Hematopoietic multipotent progenitor cell treated with erythropoietin and hydrocortisone succinate and interleukin-3 and kit ligand, for 17 days (in vitro differentiated cells): ENCODE measurements at regions not wholly inside any gene's neighbourhood (a gene's known extent, or its start where the extent isn't known, plus 50 kb on each side); places are given as distances from the start of the nearest gene placed in this dataset.

Experiments used
- DNase-seq: peaks from one replicate; pipeline ENCODE4 v3.0.0-alpha.2; 2015; ENCODE audit warnings: low spot score

DNA sequence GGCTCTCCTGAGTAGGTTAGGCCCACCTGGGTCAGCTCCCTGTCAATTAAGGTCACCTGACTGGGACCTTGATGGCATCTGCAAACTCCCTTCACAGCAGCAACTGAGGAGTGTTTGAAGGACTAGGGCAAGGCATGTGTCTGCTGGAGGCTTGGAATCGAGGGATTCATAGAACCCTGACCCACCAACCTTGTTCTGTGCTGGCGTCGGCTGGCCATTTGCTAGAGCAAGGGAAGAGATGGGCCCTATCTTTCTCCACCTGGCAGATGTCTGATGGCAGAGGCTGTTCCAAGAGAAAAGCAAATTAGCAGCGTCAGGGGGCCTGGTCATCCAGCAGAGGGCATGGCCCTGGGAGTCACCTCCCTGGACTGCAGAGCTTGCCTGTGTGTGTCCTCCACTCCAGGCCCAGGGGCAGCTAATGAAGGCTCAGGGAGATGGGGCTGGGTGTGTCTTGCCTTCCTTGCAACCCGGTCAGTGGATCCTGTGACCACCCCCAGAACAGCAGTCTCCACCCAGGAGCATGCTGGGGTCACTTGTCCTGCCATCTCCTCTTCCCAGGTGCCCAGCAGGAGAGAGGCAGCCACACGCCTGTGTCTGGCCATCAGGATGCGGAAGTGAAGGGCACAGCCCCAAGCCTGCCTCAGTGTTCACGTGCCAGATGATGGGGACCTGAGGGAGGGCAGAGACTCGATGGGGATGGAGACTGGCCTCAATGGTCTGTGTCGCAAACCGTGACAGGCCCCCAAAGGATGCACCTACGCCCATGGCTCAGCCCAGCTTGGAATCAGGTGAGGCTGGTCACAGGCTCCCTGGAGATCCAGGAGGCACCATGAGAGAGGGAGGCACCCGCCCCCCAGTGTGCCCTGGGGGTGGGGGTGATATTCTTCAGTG lies 53.9 kb downstream of the BARX1 start:
- DNase-seq: no peak

DNA sequence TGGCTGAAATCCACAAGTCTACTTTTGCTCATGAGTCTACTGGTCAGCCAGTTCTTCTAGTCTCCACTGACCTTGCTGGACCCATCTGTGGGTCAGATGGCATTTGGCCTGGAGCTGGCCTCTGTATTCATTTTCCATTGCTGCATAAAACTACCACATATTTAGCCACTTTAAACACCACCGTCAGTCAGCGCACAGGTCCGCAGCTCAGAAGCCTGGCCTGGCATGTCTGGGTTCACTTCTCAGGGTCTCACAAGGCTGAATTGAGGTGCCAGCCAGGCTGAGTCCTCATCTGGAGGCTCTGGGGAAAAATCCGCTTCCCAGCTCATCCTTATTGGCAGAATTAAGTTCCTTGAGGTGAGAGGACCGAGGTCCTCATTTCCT lies 54.7 kb downstream of the BARX1 start:
- no peak for DNase-seq

DNA sequence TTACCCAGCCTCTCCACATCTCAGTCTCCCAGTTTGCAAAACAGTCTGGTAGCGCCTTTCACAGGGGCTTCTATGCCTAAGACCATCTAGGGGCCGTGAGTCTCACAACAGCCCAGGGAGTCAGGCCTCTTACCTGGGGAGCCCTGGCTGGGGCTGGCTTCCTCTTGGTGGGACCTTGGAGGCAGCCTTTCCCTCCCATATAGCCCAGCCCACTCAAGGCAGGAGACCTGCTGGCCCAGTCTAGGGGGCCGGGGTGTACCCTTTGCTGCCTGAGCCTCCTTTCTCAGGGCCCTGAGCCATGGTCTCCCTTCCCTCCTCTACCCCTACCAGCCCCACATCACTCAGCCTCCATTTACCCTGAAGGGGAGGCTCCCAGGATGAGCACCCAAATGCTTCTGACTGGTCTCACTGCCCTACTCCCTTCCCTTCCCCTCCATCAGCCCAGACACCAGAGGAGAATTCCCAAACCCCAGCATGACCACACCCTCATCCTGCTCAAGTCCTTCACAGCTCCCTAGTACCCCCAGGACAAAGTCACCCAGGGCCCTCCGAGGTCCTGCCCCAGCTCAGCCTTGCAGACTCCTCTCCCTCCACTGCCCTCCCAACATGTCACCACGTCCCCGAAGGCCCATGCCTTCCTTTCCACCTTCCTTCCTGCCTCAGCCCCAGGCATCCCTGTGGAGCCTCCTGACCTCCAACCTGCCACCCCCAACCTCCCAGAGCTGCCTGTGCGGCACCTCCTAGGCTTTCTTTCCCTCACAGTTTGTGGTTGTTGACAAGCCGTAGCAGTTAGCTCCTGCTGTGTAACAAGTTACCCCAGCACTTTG lies 55.3 kb downstream of the BARX1 start:
- DNase-seq: no peak

DNA sequence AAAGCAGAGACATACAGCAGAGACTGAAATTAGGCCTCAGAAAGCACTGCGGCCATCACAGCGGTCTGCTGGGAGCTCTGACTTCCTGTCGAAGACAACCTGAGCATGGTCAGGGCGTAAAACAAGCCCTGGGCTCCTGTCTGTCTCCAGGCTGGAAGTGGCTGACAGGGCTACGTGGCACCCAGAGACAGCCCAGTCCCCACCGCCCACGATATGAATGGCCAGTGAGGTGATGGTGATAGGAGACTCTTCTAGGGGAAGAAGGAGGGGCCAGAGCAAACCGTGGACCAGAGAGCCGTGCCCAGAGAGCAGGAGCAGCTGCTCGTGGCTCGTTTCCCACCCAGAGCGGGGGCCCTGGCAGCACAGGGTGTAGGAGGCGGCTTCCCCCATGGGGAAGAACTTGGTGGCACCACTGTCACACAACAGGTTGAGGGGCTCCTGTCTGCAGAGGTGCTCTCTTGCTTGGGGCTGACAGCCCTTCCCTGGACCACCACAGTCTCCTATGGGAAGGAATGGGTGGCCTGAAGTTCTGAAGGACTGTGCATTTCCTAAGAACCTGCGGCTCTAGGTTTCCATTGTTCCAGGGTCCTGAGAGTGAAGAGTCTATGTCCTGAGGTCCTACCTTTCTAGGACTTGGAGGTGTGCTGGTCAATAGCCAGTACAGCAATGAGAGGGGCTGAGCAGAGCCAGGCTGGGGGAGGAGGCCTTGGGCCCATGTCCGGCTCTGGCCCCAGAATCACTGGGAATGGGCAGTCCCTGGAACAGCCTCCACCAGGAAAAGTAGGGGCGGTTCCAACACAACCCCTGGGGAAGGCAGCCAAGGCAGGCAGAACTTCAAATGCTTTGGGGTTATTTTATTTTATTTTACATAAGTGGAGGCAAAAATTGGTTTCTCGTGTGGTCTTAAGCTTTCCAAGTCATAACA lies 56.4 kb downstream of the BARX1 start:
- DNase-seq: no peak

DNA sequence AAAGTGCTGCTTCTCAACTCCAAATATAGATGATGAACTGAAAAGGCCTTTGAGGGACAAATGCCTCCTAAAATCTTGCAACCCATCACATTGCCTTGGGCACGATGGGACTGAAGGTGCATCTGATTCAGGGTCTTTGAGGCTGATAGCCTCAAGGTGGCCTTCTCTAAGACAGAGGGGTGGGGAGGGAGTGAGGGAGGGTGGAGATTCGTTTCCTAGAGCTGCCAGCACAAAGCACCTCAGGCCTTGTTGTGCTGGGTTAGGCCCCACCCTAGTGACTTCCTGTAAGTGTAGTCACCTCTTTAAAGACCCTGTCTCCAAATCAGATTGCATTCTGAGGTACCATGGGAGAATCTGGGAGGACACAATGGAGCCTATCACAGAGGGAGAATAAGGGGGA lies 57.1 kb downstream of the BARX1 start:
- no peak for DNase-seq

DNA sequence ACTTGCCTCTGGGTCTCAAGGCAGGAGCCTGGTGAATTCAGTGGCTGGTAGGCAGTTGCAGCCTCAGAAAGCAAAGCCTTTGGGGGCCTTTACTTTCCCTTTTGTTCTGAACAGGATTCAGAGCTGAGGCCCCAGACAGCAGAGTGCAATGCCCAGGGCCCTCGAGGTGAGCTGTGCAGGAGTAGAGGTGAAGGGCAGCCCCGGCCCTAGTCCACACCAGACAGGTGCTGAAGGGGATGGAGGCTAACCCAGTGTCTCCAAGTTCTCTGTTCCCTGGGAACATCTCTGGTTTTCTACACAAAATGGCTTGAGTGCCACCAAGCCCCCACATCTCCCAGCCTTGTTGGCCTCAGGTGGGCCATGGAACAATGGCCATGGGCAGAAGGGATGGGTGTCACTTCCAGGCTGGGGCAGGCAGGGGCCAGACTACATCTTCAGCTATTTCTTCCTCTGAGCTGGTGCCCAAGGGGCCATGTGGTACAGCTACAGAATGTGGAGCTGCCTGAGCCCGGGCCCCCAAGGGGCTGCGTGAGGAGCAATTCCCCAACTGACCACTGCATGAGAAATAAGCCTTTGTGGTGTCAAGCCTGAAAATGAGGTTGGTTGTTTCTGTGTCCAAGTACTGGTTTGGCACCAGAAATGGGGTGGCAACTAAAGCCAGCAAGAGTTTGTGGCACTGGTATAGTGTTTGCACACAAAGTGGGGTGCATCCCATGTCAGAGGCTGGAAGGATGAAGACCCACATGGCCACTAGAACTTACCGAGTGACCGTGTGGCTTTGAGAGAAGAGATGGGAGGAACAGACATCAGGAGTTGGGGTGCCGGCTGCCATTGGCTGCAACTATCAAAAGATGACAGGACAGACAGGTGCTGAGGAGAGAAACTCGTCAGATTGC lies 57.8 kb downstream of the BARX1 start:
- no peak for DNase-seq

DNA sequence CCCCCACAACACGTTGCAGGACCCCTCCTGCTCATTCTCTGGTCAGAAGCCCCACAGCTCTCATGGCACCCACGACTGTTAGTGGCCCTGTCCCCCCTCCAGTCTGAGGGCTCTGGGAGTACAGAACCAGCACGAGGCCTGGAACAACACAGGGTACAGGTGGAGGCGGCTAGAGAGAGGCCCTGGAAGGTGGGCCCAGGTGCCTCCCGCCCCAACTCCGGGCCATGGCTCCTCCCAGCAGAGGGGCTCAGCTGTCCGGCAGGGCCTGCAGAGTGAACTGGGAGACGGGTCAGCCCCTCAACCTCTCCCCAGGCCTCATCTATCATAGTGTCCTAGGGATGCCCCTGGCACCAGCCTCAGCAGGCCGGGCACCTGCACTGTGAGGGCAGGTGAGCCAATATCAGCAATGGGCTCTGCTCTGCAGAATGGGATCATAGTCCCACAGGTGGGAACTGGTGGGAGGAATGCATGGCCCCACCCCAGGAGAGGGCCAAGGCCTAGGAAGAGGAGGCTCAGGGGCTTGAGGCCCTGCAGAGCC lies 58.6 kb downstream of the BARX1 start:
- no peak for DNase-seq

DNA sequence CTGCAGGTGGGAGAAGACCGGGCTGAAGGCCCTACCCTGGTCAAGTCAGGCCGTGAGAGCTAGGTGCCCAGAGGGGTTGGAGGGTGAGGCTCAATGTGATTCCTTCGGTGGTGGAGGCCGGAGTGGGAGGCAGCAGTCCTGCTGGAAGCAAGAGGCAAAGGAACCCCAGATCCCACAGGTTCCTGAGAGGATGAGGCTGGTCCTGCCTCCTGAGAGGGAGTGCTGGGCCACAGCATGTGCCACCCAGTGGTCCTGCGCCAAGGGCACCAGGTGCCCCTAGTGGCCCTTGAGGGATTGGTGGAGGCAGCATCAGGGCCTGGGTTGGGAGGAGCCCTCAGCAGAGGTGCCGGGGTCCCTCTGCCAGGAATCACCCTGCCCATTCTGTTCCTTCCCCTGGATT lies 59.1 kb downstream of the BARX1 start:
- DNase-seq: no peak

DNA sequence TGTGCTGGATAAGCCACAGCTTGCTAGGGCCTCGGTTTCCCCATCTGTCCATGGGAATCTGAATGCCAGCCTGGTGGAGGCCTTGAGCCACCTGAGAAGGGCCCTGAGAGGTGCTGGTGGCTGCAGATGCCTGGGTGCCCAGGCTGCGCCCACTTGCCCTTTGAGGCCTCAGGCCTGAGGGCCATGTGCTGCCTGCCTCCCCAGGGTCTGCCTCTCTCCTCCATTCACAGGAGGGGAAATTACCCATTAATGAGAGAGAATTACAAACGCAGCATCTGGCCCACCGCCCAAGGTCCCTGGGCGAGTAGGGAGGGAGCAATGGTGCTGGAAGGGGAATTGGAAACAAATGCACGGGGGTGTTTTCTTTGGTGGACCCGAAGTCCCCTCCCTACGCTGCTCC lies 59.6 kb downstream of the BARX1 start:
- DNase-seq: no peak

DNA sequence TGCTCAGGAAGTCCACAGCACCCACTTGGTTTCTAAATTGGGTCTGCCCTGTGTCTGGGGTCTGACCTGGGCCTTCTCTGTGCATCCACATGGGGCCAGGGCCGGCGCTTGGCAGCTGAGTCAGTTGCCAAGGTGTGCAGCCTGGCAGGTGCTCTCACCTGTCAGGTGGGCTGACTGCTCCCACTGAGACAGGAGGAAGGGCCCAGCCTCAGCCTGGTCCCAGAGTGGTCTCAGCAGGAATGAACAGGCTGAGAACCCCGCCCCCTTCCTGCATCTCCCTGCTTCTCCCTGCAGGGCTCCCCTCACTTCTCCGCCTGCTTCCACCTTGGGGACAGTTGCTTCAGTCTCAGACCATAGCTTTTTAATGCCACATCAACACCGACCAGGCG lies 60.5 kb downstream of the BARX1 start:
- DNase-seq: no peak

DNA sequence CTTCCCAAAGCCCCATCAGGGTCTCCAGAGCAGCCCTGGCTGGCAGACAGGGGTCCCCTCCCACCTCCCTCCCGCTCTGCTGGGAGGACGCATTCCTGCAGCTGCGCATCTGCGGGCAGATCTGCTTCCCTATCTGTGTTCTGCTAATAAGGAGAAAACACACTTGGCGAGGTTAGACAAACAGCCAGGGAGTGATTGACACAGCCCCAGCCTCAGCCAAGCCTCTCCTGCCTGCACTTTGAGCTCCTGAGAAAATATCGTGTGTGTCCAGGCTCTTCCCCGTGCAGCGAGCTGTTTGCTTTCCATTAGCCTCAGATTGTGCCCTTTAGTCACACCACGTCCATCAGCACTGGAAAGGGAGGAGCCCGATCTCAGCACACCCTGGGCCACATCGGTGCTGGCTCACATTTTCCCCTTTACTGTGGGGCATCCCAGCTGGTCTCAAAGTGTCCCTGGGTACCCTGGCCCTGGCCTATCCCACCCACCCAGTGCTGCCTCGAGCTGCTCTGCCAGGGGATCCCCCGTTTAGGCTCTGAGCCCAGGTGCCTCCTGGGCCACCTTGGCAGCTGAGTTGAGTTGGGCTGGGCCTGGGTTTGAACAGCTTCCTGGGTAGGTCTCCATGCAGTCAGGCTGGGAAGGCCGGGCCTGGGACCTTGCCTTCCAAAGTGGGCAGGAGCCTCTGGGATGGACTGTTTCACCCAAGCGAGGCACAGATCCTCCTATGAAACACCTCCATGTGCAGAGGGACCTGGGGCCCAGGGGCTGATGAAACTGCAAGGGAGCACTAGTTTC lies 61.1 kb downstream of the BARX1 start:
- no peak for DNase-seq

DNA sequence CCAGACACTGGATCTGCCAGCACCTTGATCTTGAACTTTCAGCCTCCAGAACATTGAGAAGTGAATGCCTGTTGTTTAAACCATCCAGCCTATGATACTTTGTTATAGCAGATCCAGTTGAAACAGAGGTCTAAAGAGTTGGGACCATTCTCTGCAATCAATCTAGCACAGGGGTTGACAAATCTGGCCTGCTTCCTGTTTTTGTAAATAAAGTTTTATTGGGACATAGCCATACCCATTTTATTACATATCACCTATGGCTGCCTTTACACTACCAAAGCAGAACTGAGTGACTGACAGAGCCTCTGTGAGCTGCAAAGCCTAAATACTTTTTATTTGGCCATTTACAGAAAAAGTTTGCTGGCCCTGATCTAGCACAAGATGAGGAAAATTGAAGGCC lies 62.0 kb downstream of the BARX1 start:
- DNase-seq: no peak

DNA sequence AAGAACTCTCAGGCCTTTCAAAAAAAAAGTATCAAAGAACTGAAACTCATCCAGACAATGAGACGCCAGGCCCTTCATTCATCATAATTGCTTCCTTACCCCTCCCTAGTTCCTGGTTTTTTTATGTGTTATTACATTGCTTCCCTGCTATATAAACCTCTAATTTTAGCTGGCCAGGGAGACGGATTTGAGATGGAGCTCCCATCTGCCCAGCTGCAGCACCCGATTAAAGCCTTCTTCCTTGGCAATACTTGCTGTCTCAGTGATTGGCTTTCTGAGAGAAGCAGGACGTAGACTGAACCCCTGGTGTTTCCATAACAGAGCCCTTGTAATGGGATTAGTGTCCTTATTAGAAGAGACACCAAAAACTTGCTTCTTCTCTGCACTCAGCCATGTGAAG lies 62.4 kb downstream of the BARX1 start:
- no peak for DNase-seq

DNA sequence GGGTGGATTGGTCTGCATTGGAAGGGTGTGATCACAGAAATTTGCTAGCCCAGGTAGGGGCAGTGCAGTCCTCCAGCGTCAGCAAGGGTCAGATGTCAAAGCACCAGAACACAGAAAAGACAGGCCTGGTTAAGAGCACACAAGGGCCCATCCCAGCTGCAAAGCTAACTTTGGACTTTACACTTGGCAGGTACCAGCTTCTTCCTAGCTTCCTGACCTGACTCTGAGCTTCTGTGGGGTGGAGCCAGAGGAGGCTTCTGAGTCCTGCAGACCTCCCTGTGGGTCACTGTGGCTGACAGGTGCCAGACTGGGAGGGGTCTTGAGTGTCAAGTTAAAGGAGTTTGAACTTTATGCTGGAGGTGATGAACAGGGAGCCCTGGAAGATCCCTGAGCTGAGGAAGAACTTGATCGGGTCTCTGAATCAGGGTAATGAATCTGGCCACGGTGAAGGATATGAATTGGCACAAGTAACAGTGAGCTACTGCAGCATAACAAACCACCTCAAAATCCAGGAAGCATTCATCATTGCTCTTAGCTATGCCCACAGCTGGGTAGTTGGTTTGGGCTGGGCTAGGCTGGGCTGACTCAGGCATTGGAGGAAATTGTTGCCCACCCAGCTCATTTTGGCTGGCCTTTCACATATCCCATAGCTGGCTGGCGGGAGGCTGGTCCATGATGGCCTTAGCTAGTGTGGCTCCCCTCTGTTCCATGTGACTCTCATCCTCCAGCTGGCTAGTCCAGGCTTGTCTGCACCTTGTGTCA lies 63.4 kb downstream of the BARX1 start:
- DNase-seq: no peak

DNA sequence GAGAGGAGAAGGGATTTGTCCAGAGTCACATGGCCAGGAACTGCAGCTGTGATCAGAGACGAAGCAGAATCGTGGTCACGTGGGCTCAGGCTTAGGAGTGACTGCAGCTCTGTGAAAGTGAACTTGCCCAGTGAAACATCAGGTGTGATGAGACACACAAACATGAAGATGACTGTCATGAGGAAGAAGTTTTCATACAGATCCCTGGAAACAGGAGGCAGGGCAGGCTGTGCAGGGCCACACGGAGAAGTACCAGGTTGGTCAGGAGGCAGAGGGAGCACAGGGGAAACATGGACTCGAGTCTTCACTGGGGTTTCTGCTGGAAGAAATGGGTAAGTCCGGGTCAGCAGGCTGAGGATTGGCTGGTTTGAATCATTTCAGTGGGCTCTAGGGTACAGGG lies 64.1 kb downstream of the BARX1 start:
- DNase-seq: no peak

DNA sequence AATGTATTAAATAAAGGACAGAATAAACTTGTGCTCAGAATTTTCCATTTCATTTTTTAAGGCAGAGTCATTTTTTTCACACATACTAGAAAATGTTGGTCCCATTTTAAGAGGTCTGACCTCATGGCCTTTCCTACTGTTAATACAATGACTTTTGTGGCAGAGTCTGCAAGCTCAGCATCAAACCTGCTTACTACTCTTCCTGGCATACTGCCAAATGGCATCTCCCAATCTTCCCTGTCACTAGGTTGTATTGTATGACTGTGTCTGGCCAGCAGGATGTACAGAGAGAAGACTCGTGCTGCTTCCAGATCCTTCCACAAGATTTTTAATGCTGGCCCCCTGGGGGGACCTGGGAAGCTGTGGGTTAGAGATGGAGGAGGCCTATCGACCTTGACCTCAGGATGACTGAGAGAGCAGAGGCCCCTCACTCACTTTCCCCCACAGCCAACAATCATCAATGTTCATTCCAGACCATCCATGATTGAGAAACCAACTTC lies 64.7 kb downstream of the BARX1 start:
- no peak for DNase-seq

DNA sequence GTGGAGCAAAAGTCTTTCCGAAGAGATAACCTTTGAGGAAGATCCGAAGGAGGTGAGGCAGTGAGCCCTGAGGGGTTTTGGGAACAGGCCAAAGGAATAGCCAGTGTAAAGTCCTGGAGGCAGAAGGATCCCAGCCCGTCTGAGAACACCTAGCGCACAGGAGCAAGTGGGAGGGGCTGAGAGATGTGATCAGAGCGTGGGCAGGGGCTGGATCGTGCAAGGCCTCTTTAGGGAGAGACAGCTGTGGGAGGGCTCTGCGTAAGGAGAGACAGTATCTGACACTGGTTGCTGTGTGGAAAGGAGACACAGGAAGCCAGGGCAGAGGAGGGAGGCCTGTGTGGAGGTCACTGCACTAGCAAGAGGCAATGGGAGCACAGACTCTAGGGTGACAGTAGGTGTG lies 68.2 kb downstream of the BARX1 start:
- no peak for DNase-seq

DNA sequence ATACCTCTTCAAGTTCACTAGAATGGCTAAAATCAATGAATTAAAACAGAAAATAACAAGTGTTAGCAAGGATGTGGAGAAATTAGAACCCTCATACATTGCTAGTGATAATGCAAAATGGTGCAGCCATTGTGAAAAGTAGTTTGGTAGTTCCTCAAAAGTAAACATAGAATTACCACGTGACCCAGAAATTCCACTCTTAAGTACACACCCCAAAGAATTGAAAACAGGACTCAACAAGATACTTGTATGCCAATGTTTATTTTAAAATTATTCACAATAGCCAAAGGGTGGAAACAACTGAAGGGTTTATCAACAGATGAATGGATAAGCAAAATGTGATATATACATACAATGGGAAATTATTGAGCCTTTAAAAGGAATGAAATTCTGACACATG lies 70.3 kb downstream of the BARX1 start:
- no peak for DNase-seq
